ENCODE measurements at regions not wholly inside any gene's neighbourhood (a gene's known extent, or its start where the extent isn't known, plus 50 kb on each side); places are given as distances from the start of the nearest gene placed in this dataset.
"Not testable (repeated sequence)": the region's sequence is repeated elsewhere in the genome, so short reads cannot be mapped to it uniquely, and the experiment has no call there.

DNA sequence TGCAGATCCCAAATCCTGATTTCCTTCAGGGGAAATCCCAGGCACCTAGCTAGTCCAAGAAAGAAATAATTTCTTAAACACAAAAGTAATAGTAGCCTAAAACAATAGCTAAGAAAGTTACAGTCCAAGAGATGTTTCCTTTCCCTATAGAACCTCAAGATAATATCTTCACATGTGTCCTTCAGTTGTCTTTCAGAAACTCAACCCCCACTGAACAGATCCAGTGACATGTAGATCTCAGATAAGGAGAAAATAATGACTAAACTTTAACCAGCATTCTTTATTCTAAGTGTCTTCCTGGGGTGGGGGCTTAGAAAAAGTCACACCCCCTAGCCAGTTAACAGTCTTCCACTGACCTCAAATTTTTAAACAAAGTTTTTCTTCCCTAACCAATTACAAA, 131.3 kb upstream of the ADRA1B start:
- no peak for DNase-seq (ENCODE audit: low spot score)

- no peak for DNase-seq (ENCODE audit: low spot score)
These were observed 130.6 kb upstream of the ADRA1B start for GRCh38 chr5:159785656-159786055.

DNA sequence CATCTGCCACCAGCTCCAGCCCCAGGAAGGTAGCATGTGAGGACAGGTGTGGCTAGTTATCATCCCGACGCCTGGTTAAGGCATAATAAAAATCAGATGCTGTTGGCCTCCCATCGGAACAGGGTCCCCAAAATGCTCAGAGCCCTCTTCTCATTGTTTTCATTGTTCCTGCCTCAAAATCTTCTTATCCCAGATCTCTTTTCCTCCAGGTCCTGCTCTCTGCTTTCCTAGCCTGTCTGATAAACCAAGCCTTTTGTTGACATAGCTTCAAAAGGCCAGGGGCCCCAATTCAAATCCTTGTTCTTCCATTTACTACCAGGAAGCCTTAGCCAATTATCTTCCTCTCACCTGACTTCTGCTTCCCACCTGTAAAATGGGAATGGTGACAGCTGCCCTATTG, 130.1 kb upstream of the ADRA1B start:
- no peak for DNase-seq (ENCODE audit: low spot score)

DNA sequence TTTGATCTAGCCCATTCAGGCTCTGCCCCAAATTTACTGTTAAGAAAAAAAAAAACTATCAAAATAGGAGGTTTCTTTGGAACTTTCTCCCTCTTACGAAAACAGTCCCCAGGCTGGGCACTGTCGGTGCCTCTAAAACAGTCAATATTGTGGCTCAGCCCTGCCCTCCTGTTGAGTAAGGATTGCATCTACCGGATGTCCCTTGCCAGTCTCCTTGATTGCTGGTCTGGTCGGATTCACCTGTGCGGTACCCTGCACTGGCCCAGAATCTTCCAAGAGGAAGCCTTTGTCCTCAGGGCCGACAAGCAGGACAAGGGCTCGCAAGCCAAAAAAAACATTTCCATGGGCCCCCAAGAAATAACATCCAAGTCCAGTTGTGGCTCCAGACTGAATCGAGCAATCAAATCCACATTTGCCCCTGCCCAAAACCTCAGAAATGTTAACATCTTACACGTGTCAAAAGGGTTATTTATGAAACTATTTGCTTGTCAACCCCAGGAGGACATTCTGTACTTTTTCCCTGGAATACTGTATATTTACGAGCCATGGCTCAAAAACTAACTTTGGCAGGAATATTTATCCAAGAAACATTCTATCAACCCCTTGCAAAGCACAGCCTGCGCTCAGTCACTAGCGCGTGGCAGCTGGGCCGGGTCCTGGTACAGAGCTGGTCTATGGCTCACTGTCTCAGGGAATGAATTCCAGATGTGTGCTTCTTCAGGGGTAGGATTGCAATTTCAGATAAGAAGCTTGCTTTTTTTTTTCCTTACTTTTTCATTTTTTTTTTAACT, 129.2 kb upstream of the ADRA1B start:
- DNase-seq (ENCODE audit: low spot score) = no peak

- DNase-seq (ENCODE audit: low spot score) = no peak
These were observed 128.4 kb upstream of the ADRA1B start for GRCh38 chr5:159787837-159788236.

DNA sequence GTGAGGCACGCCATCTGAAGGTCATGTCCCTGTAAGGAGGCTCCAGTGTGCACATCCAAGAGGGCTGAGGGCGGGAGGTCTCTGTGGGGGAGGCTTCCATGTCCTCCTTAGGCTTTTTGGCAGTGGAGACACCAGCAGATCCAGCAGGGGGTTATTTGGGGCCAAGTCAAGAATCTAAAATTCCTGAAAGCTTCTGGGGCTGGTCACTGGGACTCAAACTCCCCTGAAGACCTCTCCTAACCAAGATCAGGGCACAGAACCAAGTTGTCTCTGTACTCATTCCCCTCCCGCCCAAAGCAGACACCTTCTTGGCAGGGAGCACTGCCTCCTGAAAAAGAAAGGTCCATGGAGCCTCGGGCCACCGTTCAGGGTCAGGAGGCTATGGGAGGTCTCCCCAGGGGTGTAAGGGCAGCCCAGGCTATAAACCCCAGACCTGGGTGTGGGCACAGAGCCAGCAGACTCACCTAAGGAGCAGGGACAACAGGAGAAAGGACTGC, 127.4 kb upstream of the ADRA1B start:
- DNase-seq (ENCODE audit: low spot score) = no peak

DNA sequence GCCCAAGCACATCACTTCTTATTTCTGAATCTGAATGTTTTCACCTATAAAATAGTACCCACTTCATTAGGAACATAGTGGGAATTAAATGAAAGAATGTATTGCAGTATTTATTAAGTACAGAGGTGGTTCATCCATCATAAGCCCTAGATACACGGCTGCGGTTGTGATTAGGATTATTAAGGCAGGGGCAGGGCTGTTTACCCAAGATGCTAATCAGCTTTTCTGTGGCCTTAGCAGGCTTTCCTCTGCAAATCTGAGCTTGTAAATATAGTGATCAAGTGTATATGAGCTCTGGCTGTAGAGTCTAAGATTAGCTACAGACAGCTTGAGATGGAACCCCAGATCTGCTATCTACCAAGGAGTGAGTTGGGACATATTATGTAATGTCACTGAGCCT, 124.1 kb upstream of the ADRA1B start:
- DNase-seq (ENCODE audit: low spot score) = no peak

DNA sequence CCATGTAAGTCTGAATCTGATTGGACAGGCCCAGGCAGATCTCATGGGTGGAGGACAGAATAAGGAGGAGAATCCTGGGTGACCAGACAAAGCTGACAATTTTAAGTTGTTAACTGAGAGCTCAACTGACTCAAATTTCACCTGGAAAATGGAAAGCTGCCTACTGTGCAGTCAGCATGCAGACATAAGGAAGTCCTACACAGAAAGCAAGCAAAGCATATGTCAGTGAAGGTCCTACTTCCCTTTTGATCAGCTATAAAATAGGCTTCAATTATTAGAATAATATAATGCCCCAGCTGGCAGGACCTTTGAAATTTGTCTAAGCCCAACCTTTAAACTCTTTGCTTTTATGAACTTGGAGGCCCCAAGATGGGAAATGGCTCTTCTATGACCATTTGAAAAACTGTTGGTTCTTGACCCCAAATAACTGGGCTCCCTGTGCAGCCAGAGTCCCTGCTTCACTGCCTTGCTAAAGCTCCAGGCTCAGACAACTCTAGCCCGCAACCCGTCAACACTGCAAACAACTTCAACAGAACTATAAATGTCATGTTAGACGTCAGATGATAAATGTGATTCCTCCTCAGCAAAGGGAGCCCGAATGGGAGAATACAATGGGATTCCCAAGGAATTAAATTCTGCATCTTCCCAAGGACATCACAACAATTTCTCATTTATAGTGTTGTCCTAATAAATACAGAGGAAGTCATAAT, 118.9 kb upstream of the ADRA1B start:
- no peak for DNase-seq (ENCODE audit: low spot score)

DNA sequence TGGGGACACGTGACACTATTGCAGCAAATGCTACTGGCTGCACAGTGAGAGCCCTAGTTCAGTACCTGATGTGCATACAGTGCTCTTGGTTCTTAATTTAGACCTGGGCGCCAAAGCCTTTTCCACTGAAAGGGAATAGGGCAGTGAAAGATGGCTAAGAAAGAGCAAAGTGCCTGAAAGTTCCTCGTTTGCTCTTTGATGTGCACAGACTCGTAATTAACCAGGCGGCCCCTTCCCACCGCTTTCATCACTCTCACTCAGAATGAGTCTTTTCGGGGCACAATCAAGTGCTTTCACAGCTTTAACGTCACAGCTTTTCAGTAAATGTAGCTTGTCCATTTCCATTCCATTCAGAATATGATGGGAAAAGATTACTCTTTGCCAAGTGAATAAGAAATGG, 116.6 kb upstream of the ADRA1B start:
- DNase-seq (ENCODE audit: low spot score) = no peak

DNA sequence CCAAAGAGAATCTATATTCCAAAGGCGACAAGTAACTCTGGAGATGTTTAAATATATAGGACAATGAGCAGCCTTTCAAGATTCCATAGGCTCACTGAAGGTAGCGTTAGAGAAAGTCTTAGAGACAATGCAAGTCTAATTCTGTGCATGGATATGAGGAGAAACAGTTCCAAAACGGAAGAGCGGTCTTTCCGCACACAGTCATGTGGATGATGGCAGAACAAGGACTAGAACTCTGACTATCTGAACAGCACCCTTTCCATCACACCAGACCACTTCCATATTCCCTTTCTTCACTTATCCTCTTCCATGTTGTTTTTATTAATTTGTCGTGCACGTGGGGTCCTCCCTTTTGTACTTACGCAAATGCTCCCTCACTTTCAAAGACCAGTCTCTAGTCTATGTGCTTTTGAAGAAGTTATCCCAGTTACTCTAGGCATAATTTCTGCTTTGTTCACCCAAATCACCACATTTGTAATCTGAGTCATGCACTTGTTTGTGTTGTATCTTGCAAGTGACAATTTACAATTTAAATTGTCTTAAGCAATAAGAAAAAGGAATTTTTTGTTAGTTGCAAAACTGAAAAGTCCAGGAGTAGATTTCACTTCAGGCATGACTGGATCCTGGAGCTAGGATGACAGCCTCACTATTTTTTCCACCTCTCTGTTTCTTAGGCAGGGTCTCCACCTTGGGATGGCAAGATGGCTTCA, 116.0 kb upstream of the ADRA1B start:
- no peak for DNase-seq (ENCODE audit: low spot score)

- DNase-seq (ENCODE audit: low spot score) = no peak
These were observed 115.0 kb upstream of the ADRA1B start for GRCh38 chr5:159801303-159801702.

GRCh38 chr5:159802661-159803060, 113.6 kb upstream of the ADRA1B start:
- DNase-seq (ENCODE audit: low spot score) = no peak

GRCh38 chr5:159804121-159804520, 112.2 kb upstream of the ADRA1B start:
- DNase-seq (ENCODE audit: low spot score) = no peak

- DNase-seq (ENCODE audit: low spot score) = no peak
These were observed 111.3 kb upstream of the ADRA1B start for GRCh38 chr5:159805021-159805420.

- not testable (repeated sequence) for DNase-seq (ENCODE audit: low spot score)
These were observed 109.1 kb upstream of the ADRA1B start for GRCh38 chr5:159807135-159807534.

DNA sequence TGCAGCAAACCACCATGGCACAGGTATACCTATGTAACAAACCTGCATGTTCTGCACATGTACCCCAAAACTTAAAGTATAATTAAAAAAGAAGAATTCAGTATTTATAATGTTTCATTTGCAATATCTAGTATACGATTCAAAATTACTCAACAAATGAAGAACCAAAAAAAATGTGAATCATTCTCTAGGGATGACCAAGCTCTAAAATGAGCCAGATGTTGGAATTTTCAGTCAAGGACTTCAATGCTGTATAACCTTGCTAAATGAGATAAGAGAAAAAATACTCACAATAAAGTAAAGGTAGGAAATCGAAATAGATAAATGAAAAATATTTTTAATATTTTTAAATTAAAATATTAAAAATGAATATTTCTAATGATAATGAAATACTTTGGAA, 108.7 kb upstream of the ADRA1B start:
- DNase-seq (ENCODE audit: low spot score) = no peak

DNA sequence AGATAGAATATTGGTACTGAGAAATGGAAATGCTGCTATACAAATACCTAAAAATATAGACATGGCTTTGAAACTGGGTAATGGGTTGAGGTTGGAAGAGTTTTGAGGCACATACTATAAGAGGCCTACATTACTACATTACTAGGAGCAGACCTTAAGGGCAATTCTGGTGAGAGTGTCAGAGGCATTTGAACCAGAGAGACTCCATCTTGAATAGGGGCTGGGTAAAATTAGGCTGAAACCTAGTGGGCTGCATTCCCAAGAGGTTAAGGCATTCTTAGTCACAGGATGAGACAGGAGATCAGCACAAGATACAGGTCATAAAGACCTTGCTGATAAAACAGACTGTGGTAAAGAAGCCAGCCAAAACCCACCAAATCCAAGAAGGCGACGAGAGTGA, 104.6 kb upstream of the ADRA1B start:
- DNase-seq (ENCODE audit: low spot score) = no peak

DNA sequence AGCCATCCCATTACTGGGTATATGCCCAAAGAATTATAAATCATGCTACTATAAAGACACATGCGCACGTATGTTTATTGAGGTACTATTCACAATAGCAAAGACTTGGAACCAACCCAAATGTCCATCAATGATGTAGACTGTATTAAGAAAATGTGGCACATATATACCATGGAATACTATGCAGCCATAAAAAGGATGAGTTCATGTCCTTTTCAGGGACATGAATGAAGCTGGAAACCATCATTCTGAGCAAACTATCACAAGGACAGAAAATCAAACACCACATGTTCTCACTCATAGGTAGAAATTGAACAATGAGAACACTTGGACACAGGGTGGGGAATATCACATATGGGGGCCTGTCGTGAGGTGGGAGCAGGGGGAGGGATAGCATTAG, 103.5 kb upstream of the ADRA1B start:
- not testable (repeated sequence) for DNase-seq (ENCODE audit: low spot score)

- no peak for DNase-seq (ENCODE audit: low spot score)
These were observed 102.1 kb upstream of the ADRA1B start for GRCh38 chr5:159814222-159814621.

DNA sequence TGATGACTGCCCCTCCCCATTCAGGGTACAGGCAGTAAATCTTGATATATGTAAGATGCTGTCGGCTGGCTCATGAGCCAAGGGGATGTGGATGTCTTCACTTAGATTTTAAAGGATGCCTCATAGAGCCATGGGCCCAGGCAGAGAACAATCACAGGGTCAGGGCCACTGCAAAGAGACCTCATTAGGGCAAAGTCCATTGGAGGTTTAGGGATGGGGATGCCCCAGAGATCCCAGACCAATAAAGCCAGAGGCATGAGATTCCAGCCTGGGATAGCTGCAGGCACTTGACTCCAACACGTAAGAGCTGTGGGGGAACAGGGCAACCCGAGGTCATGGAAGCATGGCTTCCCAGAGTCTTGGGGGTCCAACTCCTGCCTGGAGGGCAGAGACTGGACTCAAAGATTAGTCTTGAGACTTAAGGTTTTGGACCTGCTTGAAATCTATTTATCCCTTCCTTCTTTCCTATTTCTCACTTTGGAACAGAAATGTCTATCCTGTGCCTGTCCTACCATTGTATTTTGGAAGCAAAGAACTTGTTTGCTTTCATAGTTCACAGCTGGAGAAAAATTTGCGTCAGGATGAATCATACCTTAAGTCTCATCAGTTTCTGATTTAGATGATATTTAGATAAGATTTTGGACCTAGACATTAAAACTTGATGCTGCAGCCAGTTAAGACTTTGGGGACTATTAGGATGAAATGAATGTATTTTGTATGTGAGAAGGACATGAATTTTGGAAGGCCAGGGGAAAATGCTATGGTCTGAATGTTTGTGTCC, 101.3 kb upstream of the ADRA1B start:
- no peak for DNase-seq (ENCODE audit: low spot score)

DNA sequence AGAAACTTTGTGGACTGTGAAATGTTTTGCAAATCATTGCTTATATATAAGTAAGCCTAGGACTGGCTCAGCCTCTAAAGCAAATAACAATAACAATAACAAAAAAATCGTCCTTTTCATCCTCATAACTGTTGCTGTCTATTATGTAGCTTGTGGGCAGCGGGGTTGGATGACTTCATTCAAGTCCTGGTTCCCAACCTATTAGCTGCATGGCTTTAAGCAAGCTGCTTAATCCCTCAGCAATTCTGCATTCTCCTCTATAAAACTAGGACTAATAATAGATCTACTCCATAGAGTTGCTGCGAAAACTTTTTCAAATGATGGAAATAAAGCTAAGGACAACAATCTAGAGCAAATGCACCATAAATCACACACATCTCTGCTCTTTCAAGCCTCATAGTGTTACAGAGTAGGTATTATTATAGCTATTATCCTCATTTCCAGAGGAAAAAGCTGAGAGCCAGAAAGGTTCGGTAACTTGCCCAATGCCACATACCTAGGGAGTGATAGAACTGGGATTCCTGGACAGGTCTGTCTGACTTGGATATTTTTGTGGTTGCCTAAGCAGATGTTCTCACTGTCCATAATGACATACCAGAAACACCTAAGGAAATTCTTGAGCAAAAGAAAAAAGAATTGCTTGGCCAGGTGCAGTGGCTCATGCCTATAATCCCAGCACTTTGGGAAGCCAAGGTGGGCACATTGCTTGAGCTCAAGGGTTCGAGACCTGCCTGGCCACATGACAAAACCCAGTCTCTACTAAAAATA, 98.8 kb upstream of the ADRA1B start:
- DNase-seq (ENCODE audit: low spot score) = no peak

All from iPS-NIHi11 (cell line).